H1 (cell line): ENCODE measurements at regions not wholly inside any gene's neighbourhood (a gene's known extent, or its start where the extent isn't known, plus 50 kb on each side); places are given as distances from the start of the nearest gene placed in this dataset.
A peak's percentile ranks its signal among the peaks of the same experiment; 100 is the strongest.

Source experiments
- CTCF ChIA-PET: fragments of 300-600 bp; sonication (Branson Sonifier 250); formaldehyde crosslinking; loops from one replicate; lab custom pipeline; 2021; ENCODE audit not compliant: partially characterized antibody; lab: Charles Lee
- POLR2A ChIA-PET: fragments of 300-600 bp; sonication (Branson Sonifier 250); formaldehyde crosslinking; loops from one replicate; lab custom pipeline; 2021; ENCODE audit warnings: inconsistent platforms; ENCODE audit not compliant: partially characterized antibody; lab: Charles Lee
- DNase-seq, 2 experiments: peaks; one replicate each; pipeline versions ENCODE4 v3.0.0 to v3.0.0-alpha.2; 2010 to 2022; ENCODE audit warnings: low spot score in 2 of 2, low read depth in 1 of 2, mixed read lengths in 1 of 2
- FAIRE-seq: peaks from 2 replicates; lab custom pipeline; 2011; peaks lifted over from hg19 to GRCh38; lab: Jason Lieb, UNC
- H2AFZ ChIP-seq: 2 replicates; pipeline ENCODE4 v1.8.1; 2012; ENCODE audit warnings: low read length, inconsistent platforms
- H2AK5ac ChIP-seq: 2 replicates; pipeline ENCODE4 v1.6.1; 2013; ENCODE audit warnings: low read depth, low read length
- H2BK120ac ChIP-seq: replicated peaks from 2 replicates; pipeline ENCODE3; 2013; ENCODE audit warnings: low read depth, low read length, inconsistent platforms
- H2BK12ac ChIP-seq: 2 replicates; pipeline ENCODE4 v1.6.1; 2013; ENCODE audit warnings: low read depth, low read length
- H2BK15ac ChIP-seq: 2 replicates; pipeline ENCODE4 v1.6.1; 2013; ENCODE audit warnings: low read length
- H2BK20ac ChIP-seq: 2 replicates; pipeline ENCODE4 v1.6.1; 2013; ENCODE audit warnings: low read length
- H2BK5ac ChIP-seq: 2 replicates; pipeline ENCODE4 v1.6.1; 2013; ENCODE audit warnings: low read depth, low read length
- H3K14ac ChIP-seq: 2 replicates; pipeline ENCODE4 v1.6.1; 2013; ENCODE audit warnings: inconsistent platforms; ENCODE audit not compliant: insufficient read length
- H3K18ac ChIP-seq: 2 replicates; pipeline ENCODE4 v1.6.1; 2013; ENCODE audit warnings: low read length; ENCODE audit errors: extremely low read depth
- H3K23ac ChIP-seq: 2 replicates; pipeline ENCODE4 v1.6.1; 2013; ENCODE audit warnings: inconsistent platforms; ENCODE audit not compliant: insufficient read length
- H3K23me2 ChIP-seq: 2 replicates; pipeline ENCODE4 v1.6.1; 2013; ENCODE audit warnings: low read depth, low read length
- H3K27ac ChIP-seq: 2 replicates; pipeline ENCODE4 v1.6.1; 2011; ENCODE audit warnings: low read depth, low read length, inconsistent platforms
- H3K27me3 ChIP-seq, 4 experiments: replicated peaks in 1 of 4; 1 replicate in 1 of 4; 2 replicates in 3 of 4; pipeline versions ENCODE4 v1.6.1 to v1.8.1; 2011 to 2013; ENCODE audit warnings: low read length in 3 of 4, mild to moderate bottlenecking in 3 of 4, inconsistent platforms in 2 of 4, mixed read lengths in 2 of 4, moderate library complexity in 1 of 4; ENCODE audit not compliant: control insufficient read depth in 3 of 4, insufficient read depth in 3 of 4; ENCODE audit errors: extremely low read depth in 1 of 4
- H3K36me3 ChIP-seq, 4 experiments: 2 replicates each; pipeline versions ENCODE4 v1.6.1 to v1.8.1; 2011 to 2013; ENCODE audit warnings: mild to moderate bottlenecking in 4 of 4, low read length in 3 of 4, moderate library complexity in 2 of 4, control low read depth in 1 of 4, inconsistent platforms in 1 of 4; ENCODE audit not compliant: insufficient read depth in 4 of 4, control insufficient read depth in 2 of 4
- H3K4ac ChIP-seq: replicated peaks from 2 replicates; pipeline ENCODE3; 2013; ENCODE audit warnings: low read length, low read depth, mixed read lengths, inconsistent platforms; ENCODE audit not compliant: insufficient read length
- H3K4me1 ChIP-seq, 4 experiments: replicated peaks in 1 of 4; 1 replicate in 1 of 4; 2 replicates in 3 of 4; pipeline versions ENCODE4 v1.6.1 to v1.8.1; 2011 to 2013; ENCODE audit warnings: low read length in 3 of 4, inconsistent platforms in 2 of 4, mixed read lengths in 1 of 4; ENCODE audit not compliant: insufficient read depth in 4 of 4, control insufficient read depth in 3 of 4
- H3K4me2 ChIP-seq, 2 experiments: 2 replicates each; pipeline versions ENCODE4 v1.6.1 to v1.8.1; 2011 to 2013; ENCODE audit warnings: low read depth in 2 of 2, low read length in 2 of 2, control low read depth in 1 of 2, inconsistent platforms in 1 of 2, mild to moderate bottlenecking in 1 of 2; ENCODE audit not compliant: insufficient read depth in 1 of 2
- H3K4me3 ChIP-seq, 4 experiments: fragments of 200-600, 300-600 bp in 1 of 4; sonication (generic), shearing (Covaris generic), sonication (Bioruptor Twin) in 1 of 4; 2 replicates each; pipeline versions ENCODE4 v1.5.1 to v1.8.1; 2011 to 2016; ENCODE audit warnings: low read length in 4 of 4, low read depth in 3 of 4, control low read depth in 2 of 4, inconsistent platforms in 2 of 4, mild to moderate bottlenecking in 2 of 4, mixed read lengths in 1 of 4, moderate library complexity in 1 of 4; ENCODE audit not compliant: insufficient read depth in 2 of 4; ENCODE audit errors: extremely low read depth in 1 of 4
- H3K56ac ChIP-seq: replicated peaks from 2 replicates; pipeline ENCODE3; 2013; ENCODE audit warnings: low read depth, mild to moderate bottlenecking, mixed read lengths, low read length, inconsistent platforms; ENCODE audit not compliant: insufficient read length
- H3K79me1 ChIP-seq: 2 replicates; pipeline ENCODE4 v1.6.1; 2013; ENCODE audit warnings: low read depth, low read length, control low read depth
- H3K79me2 ChIP-seq, 2 experiments: 2 replicates each; pipeline versions ENCODE4 v1.6.1 to v1.8.1; 2012 to 2013; ENCODE audit warnings: low read length in 2 of 2, mild to moderate bottlenecking in 2 of 2, inconsistent platforms in 1 of 2; ENCODE audit not compliant: insufficient read depth in 2 of 2, control insufficient read depth in 1 of 2
- H3K9ac ChIP-seq, 4 experiments: replicated peaks in 1 of 4; 1 replicate in 1 of 4; 2 replicates in 3 of 4; pipeline versions ENCODE4 v1.6.1 to v1.8.1; 2011 to 2013; ENCODE audit warnings: low read depth in 3 of 4, low read length in 3 of 4, control low read depth in 2 of 4, mild to moderate bottlenecking in 2 of 4, moderate library complexity in 2 of 4, inconsistent platforms in 1 of 4; ENCODE audit errors: extremely low read depth in 1 of 4
- H3K9me3 ChIP-seq, 2 experiments: 2 replicates each; pipeline versions ENCODE4 v1.6.1 to v1.8.1; 2012 to 2013; ENCODE audit warnings: mild to moderate bottlenecking in 2 of 2, moderate library complexity in 2 of 2, control low read depth in 1 of 2, inconsistent platforms in 1 of 2, low read depth in 1 of 2, low read length in 1 of 2, mixed read lengths in 1 of 2; ENCODE audit not compliant: insufficient read depth in 2 of 2
- H4K20me1 ChIP-seq, 2 experiments: replicated peaks in 1 of 2; 2 replicates each; pipeline versions ENCODE3 to v1.8.1; 2011 to 2013; ENCODE audit warnings: inconsistent platforms in 2 of 2, low read length in 2 of 2, mild to moderate bottlenecking in 1 of 2; ENCODE audit not compliant: insufficient read depth in 2 of 2, control insufficient read depth in 1 of 2
- H4K5ac ChIP-seq: 2 replicates; pipeline ENCODE4 v1.6.1; 2013; ENCODE audit warnings: low read length, low read depth, mixed read lengths, inconsistent platforms; ENCODE audit not compliant: insufficient read length
- H4K8ac ChIP-seq: 2 replicates; pipeline ENCODE4 v1.8.0; 2013; ENCODE audit warnings: mild to moderate bottlenecking, moderate library complexity, low read length, inconsistent platforms; ENCODE audit not compliant: insufficient read depth; ENCODE audit errors: extremely low read depth
- H4K91ac ChIP-seq: replicated peaks from 2 replicates; pipeline ENCODE3; 2013; ENCODE audit warnings: low read length, mixed read lengths, inconsistent platforms; ENCODE audit not compliant: insufficient read length
- CHD2 ChIP-seq: IDR thresholded peaks from 2 replicates; pipeline ENCODE4 v1.6.1; 2012; ENCODE audit warnings: low read length, improper control_type of control experiment
- CREB1 ChIP-seq: IDR thresholded peaks from 2 replicates; pipeline ENCODE4 v1.6.1; 2012; ENCODE audit warnings: inconsistent platforms
- CTBP2 ChIP-seq: IDR thresholded peaks from 2 replicates; pipeline ENCODE4 v1.7.0; 2011; ENCODE audit warnings: borderline replicate concordance, mild to moderate bottlenecking, moderate library complexity, mixed read lengths, low read length; ENCODE audit not compliant: insufficient read depth, insufficient read length
- EP300 ChIP-seq, 2 experiments: IDR thresholded peaks; 1 replicate in 1 of 2; 2 replicates in 1 of 2; pipeline ENCODE4 v1.6.1; 2011 to 2012; ENCODE audit warnings: low read depth in 2 of 2, low read length in 2 of 2, mild to moderate bottlenecking in 2 of 2, borderline replicate concordance in 1 of 2, inconsistent platforms in 1 of 2, moderate library complexity in 1 of 2
- EZH2 ChIP-seq: fragments of 200-600 bp; sonication (generic); IDR thresholded peaks from 2 replicates; pipeline ENCODE4 v1.7.1; 2012; ENCODE audit warnings: low read depth, mild to moderate bottlenecking, moderate library complexity, low read length, inconsistent platforms; ENCODE audit not compliant: severe bottlenecking
- FOSL1 ChIP-seq: IDR thresholded peaks from 2 replicates; pipeline ENCODE4 v1.6.1; 2011; ENCODE audit warnings: mild to moderate bottlenecking, low read depth, low read length, moderate library complexity; ENCODE audit not compliant: insufficient read depth
- HDAC2 ChIP-seq, 2 experiments: fragments of 300-600 bp in 1 of 2; sonication (generic) in 1 of 2; IDR thresholded peaks; 2 replicates each; pipeline ENCODE4 v1.6.1; 2011 to 2012; ENCODE audit warnings: low read depth in 2 of 2, low read length in 2 of 2, mild to moderate bottlenecking in 2 of 2, moderate library complexity in 2 of 2, borderline replicate concordance in 1 of 2, inconsistent platforms in 1 of 2
- KDM4A ChIP-seq: IDR thresholded peaks from one replicate; pipeline ENCODE4 v1.7.1; 2012; ENCODE audit warnings: low read depth, mild to moderate bottlenecking, moderate library complexity, low read length, inconsistent platforms; ENCODE audit not compliant: severe bottlenecking
- POU5F1 ChIP-seq: IDR thresholded peaks from 2 replicates; pipeline ENCODE4 v1.6.1; 2011; ENCODE audit warnings: low read depth, mild to moderate bottlenecking, low read length, moderate library complexity
- SUZ12 ChIP-seq: fragments of 200-600 bp; sonication (generic); IDR thresholded peaks from 2 replicates; pipeline ENCODE4 v1.6.1; 2012; ENCODE audit warnings: mild to moderate bottlenecking, inconsistent platforms, low read length, moderate library complexity, mixed read lengths
- TAF1 ChIP-seq: IDR thresholded peaks from 2 replicates; pipeline ENCODE4 v1.6.1; 2011; ENCODE audit warnings: mild to moderate bottlenecking, low read depth, low read length
- TBP ChIP-seq: IDR thresholded peaks from 2 replicates; pipeline ENCODE4 v1.6.1; 2011; ENCODE audit warnings: low read depth, low read length, improper control_type of control experiment
- TEAD4 ChIP-seq: IDR thresholded peaks from 2 replicates; pipeline ENCODE4 v1.6.1; 2012; ENCODE audit warnings: low read depth, low read length, inconsistent platforms, mixed read lengths
- WGBS, 2 experiments: shearing (Covaris generic) in 1 of 2; methylation state at CpG; one replicate each; pipeline versions ENCODE4 v1.1.6 to v1.1.7; 2013 to 2015; ENCODE audit warnings: low lambda C conversion rate in 2 of 2, mixed read lengths in 2 of 2, inconsistent platforms in 1 of 2, low coverage in 1 of 2, missing lambda C conversion rate in 1 of 2; ENCODE audit not compliant: insufficient replicate concordance in 2 of 2, insufficient coverage in 1 of 2, insufficient read length in 1 of 2; ENCODE audit errors: extremely low coverage in 1 of 2, missing lambda C conversion rate in 1 of 2; 5-methylcytosine and 5-hydroxymethylcytosine counted together
- TF ChIP-seq, protein P1 (sequence below): IDR thresholded peaks from 2 replicates; pipeline ENCODE4 v1.6.1; 2012; ENCODE audit warnings: inconsistent platforms

DNA sequence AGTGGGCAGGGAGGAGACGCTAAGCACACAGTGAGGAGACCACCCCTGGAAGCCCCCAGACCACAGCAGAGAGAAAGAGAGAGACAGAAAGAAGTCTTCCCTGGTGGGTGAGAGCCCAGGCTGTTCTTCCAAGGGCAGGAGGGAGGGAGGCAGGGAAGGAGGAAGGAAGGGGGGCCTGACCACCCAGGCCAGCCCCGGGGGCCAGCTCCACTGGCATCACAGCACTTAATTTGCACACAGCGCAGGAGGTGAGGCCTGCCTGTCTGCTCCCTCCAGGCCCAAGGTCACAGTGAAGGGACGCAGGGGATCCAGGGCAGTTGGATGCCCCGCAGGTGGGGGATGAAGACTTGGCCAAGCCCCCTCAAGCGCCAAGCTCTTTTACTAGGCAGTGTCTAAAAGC, 141.9 kb upstream of the C14orf180 start:
- no peak overlapping the region for H2BK15ac ChIP-seq
- no peak overlapping the region for H2BK12ac ChIP-seq
- no peak overlapping the region for H3K56ac ChIP-seq
- H2BK20ac ChIP-seq: no peak overlapping the region
- no peaks in the 10 kb centered on the region for H3K27me3 ChIP-seq
- H3K4me2 ChIP-seq: no peak overlapping the region
- H4K8ac ChIP-seq: peak overlapping the region; percentile 16; the same call in 1 of the 2 replicates
- FAIRE-seq: no peak
- H3K9me3 ChIP-seq: no peaks in the 10 kb centered on the region
- CTCF ChIA-PET: interaction anchor here (1.4 to 2.2 kb wide), 3 partner anchors 10 to 127 kb away, joined by 3 to 9 read pairs (median 8); no protein-coding TSS in a partner anchor
- H3K9ac ChIP-seq: no peak overlapping the region
- H3K4me3 ChIP-seq: no peak overlapping the region
- H3K23ac ChIP-seq: no peak overlapping the region
- no peaks in the 10 kb centered on the region for H3K79me1 ChIP-seq
- peaks cover 0 to 13% (median 7%) of the 10 kb centered on the region in 4 experiments; a peak in 5 of 7 replicates for H3K4me1 ChIP-seq
- H3K36me3 ChIP-seq: no peaks in the 10 kb centered on the region
- DNase-seq: no peak
- no peak overlapping the region for H3K18ac ChIP-seq
- H2AK5ac ChIP-seq: no peak overlapping the region
- no peaks in the 10 kb centered on the region for H3K79me2 ChIP-seq
- WGBS, 2 experiments: 85% methylated on average over 6 of the region's 6 CpGs; no CpG with 5 or more reads in 1 of the 2 experiments
- no peak overlapping the region for H4K91ac ChIP-seq
- no peak overlapping the region for H3K14ac ChIP-seq
- no peaks in the 10 kb centered on the region for H3K23me2 ChIP-seq
- no peaks in the 10 kb centered on the region for H4K20me1 ChIP-seq
- no peak overlapping the region for H2BK120ac ChIP-seq
- H3K4ac ChIP-seq: no peak overlapping the region
- no peak overlapping the region for H2AFZ ChIP-seq
- H4K5ac ChIP-seq: no peak overlapping the region
- no peak overlapping the region for H3K27ac ChIP-seq
- no peak overlapping the region for H2BK5ac ChIP-seq
- POLR2A ChIA-PET: no interaction called here
- no peak for TF ChIP-seq POU5F1
- TF ChIP-seq TBP: no peak
- TF ChIP-seq SUZ12: no peak
- TF ChIP-seq EP300 (IDR thresholded peaks at IDR 0.05; ENCODE audit: borderline replicate concordance in 1 of 2, low read depth in 2 of 2, low read length in 2 of 2): no peak
- no peak for TF ChIP-seq CHD2
- TF ChIP-seq CTBP2: no peak
- TF ChIP-seq, protein P1, sequence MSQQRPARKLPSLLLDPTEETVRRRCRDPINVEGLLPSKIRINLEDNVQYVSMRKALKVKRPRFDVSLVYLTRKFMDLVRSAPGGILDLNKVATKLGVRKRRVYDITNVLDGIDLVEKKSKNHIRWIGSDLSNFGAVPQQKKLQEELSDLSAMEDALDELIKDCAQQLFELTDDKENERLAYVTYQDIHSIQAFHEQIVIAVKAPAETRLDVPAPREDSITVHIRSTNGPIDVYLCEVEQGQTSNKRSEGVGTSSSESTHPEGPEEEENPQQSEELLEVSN: no peak
- no peak for TF ChIP-seq FOSL1
- no peak for TF ChIP-seq HDAC2 (IDR thresholded peaks at IDR 0.05; ENCODE audit: borderline replicate concordance in 1 of 2, low read depth in 2 of 2, low read length in 2 of 2)
- no peak for TF ChIP-seq TEAD4
- no peak for TF ChIP-seq EZH2
- no peak for TF ChIP-seq KDM4A
- TF ChIP-seq CREB1: no peak
- no peak for TF ChIP-seq TAF1
